OCI-LY1 (cell line): ENCODE measurements at regions not wholly inside any gene's neighbourhood (a gene's known extent, or its start where the extent isn't known, plus 50 kb on each side); places are given as distances from the start of the nearest gene placed in this dataset.

Experiments used
- H2AFZ ChIP-seq: fragments of 200-600 bp; sonication (generic), shearing (Covaris generic); 2 replicates; pipeline ENCODE4 v1.6.0; 2014; ENCODE audit warnings: antibody characterized with exemption, mild to moderate bottlenecking, low read length
- H3F3A ChIP-seq: fragments of 200-600 bp; sonication (generic), shearing (Covaris generic); 2 replicates; pipeline ENCODE4 v1.6.0; 2014; ENCODE audit warnings: mild to moderate bottlenecking, antibody characterized with exemption, low read length, moderate library complexity; ENCODE audit not compliant: insufficient read depth
- H3K27ac ChIP-seq: fragments of 200-600 bp; sonication (generic); 2 replicates; pipeline ENCODE4 v1.5.1; 2014; ENCODE audit warnings: low read length, mixed run types, mild to moderate bottlenecking, low read depth; ENCODE audit not compliant: poor library complexity, severe bottlenecking
- H3K27me3 ChIP-seq: fragments of 200-600 bp; sonication (generic); 2 replicates; pipeline ENCODE4 v1.6.0; 2014; ENCODE audit warnings: antibody characterized with exemption, mild to moderate bottlenecking, low read length, moderate library complexity; ENCODE audit not compliant: insufficient read depth
- H3K36me3 ChIP-seq: fragments of 200-600 bp; sonication (generic); 2 replicates; pipeline ENCODE4 v1.6.1; 2014; ENCODE audit warnings: mild to moderate bottlenecking, antibody characterized with exemption, low read length, moderate library complexity, mixed read lengths; ENCODE audit not compliant: insufficient read depth
- H3K4me1 ChIP-seq: fragments of 200-600 bp; sonication (generic); 2 replicates; pipeline ENCODE4 v1.5.1; 2014; ENCODE audit warnings: mild to moderate bottlenecking, low read length, moderate library complexity; ENCODE audit not compliant: insufficient read depth, severe bottlenecking
- H3K4me2 ChIP-seq: fragments of 200-600 bp; sonication (generic), shearing (Covaris generic); 2 replicates; pipeline ENCODE4 v1.6.1; 2014; ENCODE audit warnings: low read length
- H3K4me3 ChIP-seq: fragments of 200-600 bp; sonication (generic); 2 replicates; pipeline ENCODE4 v1.5.1; 2014; ENCODE audit warnings: low read length, low read depth, mild to moderate bottlenecking, mixed read lengths; ENCODE audit not compliant: poor library complexity, severe bottlenecking
- H3K79me2 ChIP-seq: fragments of 200-600 bp; shearing (Covaris generic); 2 replicates; pipeline ENCODE4 v1.6.1; 2016; ENCODE audit warnings: mixed run types, low read length, mixed read lengths; ENCODE audit not compliant: insufficient read depth
- H3K9ac ChIP-seq: fragments of 200-600 bp; sonication (generic), shearing (Covaris generic); 2 replicates; pipeline ENCODE4 v1.6.1; 2014; ENCODE audit warnings: mild to moderate bottlenecking, low read length, mixed read lengths
- H3K9me2 ChIP-seq: fragments of 200-600 bp; sonication (generic), shearing (Covaris generic); 2 replicates; pipeline ENCODE4 v1.6.1; 2014; ENCODE audit warnings: low read depth, mild to moderate bottlenecking, low read length, mixed read lengths
- H3K9me3 ChIP-seq: fragments of 200-600 bp; shearing (Covaris generic); 2 replicates; pipeline ENCODE4 v1.6.1; 2014; ENCODE audit warnings: low read length, mixed read lengths
- H4K20me1 ChIP-seq: fragments of 200-600 bp; sonication (generic), shearing (Covaris generic); 2 replicates; pipeline ENCODE4 v1.6.0; 2016; ENCODE audit warnings: mild to moderate bottlenecking, low read length; ENCODE audit not compliant: insufficient read depth
- CTCF ChIP-seq: fragments of 200-600 bp; sonication (generic), shearing (Covaris generic); IDR thresholded peaks from 2 replicates; pipeline ENCODE4 v1.5.1; 2017; ENCODE audit warnings: mild to moderate bottlenecking, antibody characterized with exemption, low read length, moderate library complexity, mixed read lengths
- EZH2 ChIP-seq: fragments of 200-600 bp; sonication (generic), shearing (Covaris generic); IDR thresholded peaks from 2 replicates; pipeline ENCODE4 v1.8.0; 2017; ENCODE audit warnings: borderline replicate concordance, mixed run types, mild to moderate bottlenecking, antibody characterized with exemption, low read length, moderate library complexity, mixed read lengths

- Histone ChIP-seq H3K4me3 (no peak overlapping the region), H3K27me3 (no peaks in the 10 kb centered on the region), H4K20me1 (no peaks in the 10 kb centered on the region), H3K9me3 (no peaks in the 10 kb centered on the region), H3K4me2 (no peak overlapping the region), H3K9ac (no peak overlapping the region), H3K79me2 (no peaks in the 10 kb centered on the region), H3K36me3 (no peaks in the 10 kb centered on the region), H3K27ac (no peak overlapping the region), H3K4me1 (no peaks in the 10 kb centered on the region), H2AFZ (no peak overlapping the region), H3F3A (no peaks in the 10 kb centered on the region), H3K9me2 (no peaks in the 10 kb centered on the region)
- TF ChIP-seq EZH2 (no peak), CTCF (no peak)
Observed at GRCh38 chr10:36540611-36541010, 584.8 kb upstream of the ANKRD30A start.

- no peak overlapping the region for H3K4me3 ChIP-seq
- H3K4me2 ChIP-seq: no peak overlapping the region
- H3K9ac ChIP-seq: no peak overlapping the region
- no peaks in the 10 kb centered on the region for H3F3A ChIP-seq
- H3K9me2 ChIP-seq: no peaks in the 10 kb centered on the region
- TF ChIP-seq EZH2 (no peak), CTCF (no peak)
- H3K27ac ChIP-seq: no peak overlapping the region
- H3K27me3 ChIP-seq: no peaks in the 10 kb centered on the region
- H3K79me2 ChIP-seq: no peaks in the 10 kb centered on the region
- no peaks in the 10 kb centered on the region for H4K20me1 ChIP-seq
- no peaks in the 10 kb centered on the region for H3K36me3 ChIP-seq
- no peaks in the 10 kb centered on the region for H3K9me3 ChIP-seq
- no peak overlapping the region for H2AFZ ChIP-seq
- H3K4me1 ChIP-seq: peaks cover 8% of the 10 kb centered on the region
Observed at GRCh38 chr10:36538953-36539586, 586.3 kb upstream of the ANKRD30A start.

- Histone ChIP-seq H3K4me2 (no peak overlapping the region), H3K27me3 (no peaks in the 10 kb centered on the region), H2AFZ (no peak overlapping the region)
Observed at GRCh38 chr10:36534471-36535002, 590.9 kb upstream of the ANKRD30A start.

More at GRCh38 chr10:36534471-36535002, 590.9 kb upstream of the ANKRD30A start:
- Histone ChIP-seq H3K9ac (no peak overlapping the region), H3K4me3 (no peak overlapping the region), H3F3A (no peaks in the 10 kb centered on the region), H3K36me3 (no peaks in the 10 kb centered on the region), H3K9me2 (no peaks in the 10 kb centered on the region), H3K79me2 (no peaks in the 10 kb centered on the region), H3K9me3 (no peaks in the 10 kb centered on the region), H3K27ac (no peak overlapping the region), H4K20me1 (no peaks in the 10 kb centered on the region), H3K4me1 (peaks cover 8% of the 10 kb centered on the region)
- TF ChIP-seq CTCF (no peak), EZH2 (no peak)
